Muscle of leg (tissue), 3 donors: ENCODE measurements at regions not wholly inside any gene's neighbourhood (a gene's known extent, or its start where the extent isn't known, plus 50 kb on each side); places are given as distances from the start of the nearest gene placed in this dataset.

Experiments
- DNase-seq: peaks from one replicate; pipeline ENCODE4 v3.0.0; 2013
- H3K27ac ChIP-seq: one replicate; pipeline ENCODE4 v1.5.1; 2013; ENCODE audit warnings: mild to moderate bottlenecking, low read length, control low read depth
- H3K27me3 ChIP-seq: one replicate; pipeline ENCODE4 v1.6.1; 2013; ENCODE audit warnings: low read length; ENCODE audit not compliant: control insufficient read depth, insufficient read depth
- H3K36me3 ChIP-seq: one replicate; pipeline ENCODE4 v1.6.1; 2013; ENCODE audit warnings: low read length; ENCODE audit not compliant: control insufficient read depth, insufficient read depth
- H3K4me1 ChIP-seq: one replicate; pipeline ENCODE4 v1.6.1; 2013; ENCODE audit warnings: low read length; ENCODE audit not compliant: control insufficient read depth, insufficient read depth
- H3K4me3 ChIP-seq: one replicate; pipeline ENCODE4 v1.5.1; 2013; ENCODE audit warnings: low read length, control low read depth
- H3K9me3 ChIP-seq: replicated peaks from 2 replicates; pipeline ENCODE4 v1.6.1; 2013; ENCODE audit warnings: low read depth, low read length; ENCODE audit not compliant: control insufficient read depth
- WGBS: methylation state at CpG from one replicate; pipeline ENCODE4 v1.1.5; 2013; ENCODE audit warnings: missing lambda C conversion rate; ENCODE audit not compliant: insufficient coverage; 5-methylcytosine and 5-hydroxymethylcytosine counted together

GRCh38 chr10:128884496-128885072 lies 582.5 kb upstream of the MGMT start:
- H3K27me3 ChIP-seq: no peaks in the 10 kb centered on the region
- WGBS: 78% methylated on average over 6 of the region's 6 CpGs
- no peaks in the 10 kb centered on the region for H3K9me3 ChIP-seq
- no peak overlapping the region for H3K27ac ChIP-seq
- no peak overlapping the region for H3K4me3 ChIP-seq
- H3K36me3 ChIP-seq: no peaks in the 10 kb centered on the region
- peaks cover 26% of the 10 kb centered on the region for H3K4me1 ChIP-seq
- DNase-seq: no peak

GRCh38 chr10:128885573-128886555 lies 581.2 kb upstream of the MGMT start:
- no peak overlapping the region for H3K4me3 ChIP-seq
- no peak overlapping the region for H3K27ac ChIP-seq
- no peak for DNase-seq
- no peaks in the 10 kb centered on the region for H3K36me3 ChIP-seq
- WGBS: 93% methylated on average over 19 of the region's 22 CpGs
- H3K4me1 ChIP-seq: peaks cover 21% of the 10 kb centered on the region
- no peaks in the 10 kb centered on the region for H3K27me3 ChIP-seq
- H3K9me3 ChIP-seq: no peaks in the 10 kb centered on the region

GRCh38 chr10:128887856-128888255 lies 579.2 kb upstream of the MGMT start:
- H3K4me3 ChIP-seq: no peak overlapping the region
- 80% methylated on average over 1 of the region's 3 CpGs for WGBS

GRCh38 chr10:128892005-128892404 lies 575.0 kb upstream of the MGMT start:
- WGBS: 80% methylated on average over 1 of the region's 4 CpGs

More at GRCh38 chr10:128887856-128888255, 579.2 kb upstream of the MGMT start:
- no peak overlapping the region for H3K27ac ChIP-seq
- no peak for DNase-seq
- peaks cover 18% of the 10 kb centered on the region for H3K4me1 ChIP-seq
- H3K9me3 ChIP-seq: no peaks in the 10 kb centered on the region
- no peaks in the 10 kb centered on the region for H3K36me3 ChIP-seq
- no peaks in the 10 kb centered on the region for H3K27me3 ChIP-seq

GRCh38 chr10:128894641-128895040 lies 572.4 kb upstream of the MGMT start:
- no peak for DNase-seq
- peaks cover 27% of the 10 kb centered on the region for H3K4me1 ChIP-seq
- H3K27me3 ChIP-seq: no peaks in the 10 kb centered on the region
- no peak overlapping the region for H3K4me3 ChIP-seq
- H3K9me3 ChIP-seq: no peaks in the 10 kb centered on the region
- H3K36me3 ChIP-seq: no peaks in the 10 kb centered on the region
- no peak overlapping the region for H3K27ac ChIP-seq
- WGBS: 100% methylated on average over 1 of the region's 1 CpG

More at GRCh38 chr10:128892005-128892404, 575.0 kb upstream of the MGMT start:
- no peak overlapping the region for H3K27ac ChIP-seq
- H3K27me3 ChIP-seq: no peaks in the 10 kb centered on the region
- peaks cover 13% of the 10 kb centered on the region for H3K4me1 ChIP-seq
- no peak overlapping the region for H3K4me3 ChIP-seq
- H3K9me3 ChIP-seq: no peaks in the 10 kb centered on the region
- DNase-seq: no peak
- H3K36me3 ChIP-seq: no peaks in the 10 kb centered on the region

GRCh38 chr10:128895473-128895872 lies 571.6 kb upstream of the MGMT start:
- Histone ChIP-seq H3K4me1 (peaks cover 27% of the 10 kb centered on the region), H3K9me3 (no peaks in the 10 kb centered on the region), H3K27me3 (no peaks in the 10 kb centered on the region), H3K36me3 (no peaks in the 10 kb centered on the region), H3K4me3 (no peak overlapping the region), H3K27ac (peak overlapping the region; percentile 87)
- DNase-seq: no peak

- H3K4me1 ChIP-seq: peaks cover 32% of the 10 kb centered on the region
- H3K4me3 ChIP-seq: no peak overlapping the region
- peak overlapping the region; percentile 87 for H3K27ac ChIP-seq
- H3K27me3 ChIP-seq: no peaks in the 10 kb centered on the region
- H3K9me3 ChIP-seq: no peaks in the 10 kb centered on the region
- WGBS: 20% methylated on average over 4 of the region's 9 CpGs
- H3K36me3 ChIP-seq: no peaks in the 10 kb centered on the region
- DNase-seq: peak; percentile 99
Observed at GRCh38 chr10:128896116-128896795, 570.8 kb upstream of the MGMT start.

GRCh38 chr10:128896963-128897362 lies 570.1 kb upstream of the MGMT start:
- H3K27ac ChIP-seq: peak overlapping the region; percentile 91
- peak; percentile 99 for DNase-seq
- no peaks in the 10 kb centered on the region for H3K9me3 ChIP-seq
- no peak overlapping the region for H3K4me3 ChIP-seq
- WGBS: no CpG with 5 or more reads among the region's 3 CpGs
- H3K36me3 ChIP-seq: no peaks in the 10 kb centered on the region
- H3K27me3 ChIP-seq: no peaks in the 10 kb centered on the region
- peaks cover 32% of the 10 kb centered on the region for H3K4me1 ChIP-seq

- no peaks in the 10 kb centered on the region for H3K9me3 ChIP-seq
- peak overlapping the region; percentile 91 for H3K27ac ChIP-seq
- DNase-seq: peak; percentile 93
- no peaks in the 10 kb centered on the region for H3K27me3 ChIP-seq
- no peaks in the 10 kb centered on the region for H3K36me3 ChIP-seq
- peaks cover 32% of the 10 kb centered on the region for H3K4me1 ChIP-seq
- H3K4me3 ChIP-seq: no peak overlapping the region
- 19% methylated on average over 9 of the region's 12 CpGs for WGBS
Observed at GRCh38 chr10:128897401-128898129, 569.5 kb upstream of the MGMT start.
